ENCODE measurements at regions not wholly inside any gene's neighbourhood (a gene's known extent, or its start where the extent isn't known, plus 50 kb on each side); places are given as distances from the start of the nearest gene placed in this dataset.

GRCh38 chr6:16868968-16869367, 107.7 kb upstream of the ATXN1 start:
- no peak overlapping the region for H3K4me3 ChIP-seq (ENCODE audit: control insufficient read depth, low read depth, low read length)
- DNase-seq (ENCODE audit: low read depth): no peak
- no peak for TF ChIP-seq CTCF (conservative IDR thresholded peaks at IDR 0.05; ENCODE audit: control insufficient read depth, insufficient read depth, low read depth, low read length)

GRCh38 chr6:16857969-16858592, 96.8 kb upstream of the ATXN1 start:
- no peak for TF ChIP-seq CTCF (conservative IDR thresholded peaks at IDR 0.05; ENCODE audit: control insufficient read depth, insufficient read depth, low read depth, low read length)
- no peak overlapping the region for H3K4me3 ChIP-seq (ENCODE audit: control insufficient read depth, low read depth, low read length)
- DNase-seq (ENCODE audit: low read depth): no peak

GRCh38 chr6:16855460-16855859, 94.2 kb upstream of the ATXN1 start:
- DNase-seq (ENCODE audit: low read depth): no peak
- no peak for TF ChIP-seq CTCF (conservative IDR thresholded peaks at IDR 0.05; ENCODE audit: control insufficient read depth, insufficient read depth, low read depth, low read length)
- H3K4me3 ChIP-seq (ENCODE audit: control insufficient read depth, low read depth, low read length): no peak overlapping the region

GRCh38 chr6:16854986-16855385, 93.7 kb upstream of the ATXN1 start:
- H3K4me3 ChIP-seq (ENCODE audit: control insufficient read depth, low read depth, low read length): no peak overlapping the region
- no peak for TF ChIP-seq CTCF (conservative IDR thresholded peaks at IDR 0.05; ENCODE audit: control insufficient read depth, insufficient read depth, low read depth, low read length)
- DNase-seq (ENCODE audit: low read depth): no peak

- H3K4me3 ChIP-seq (ENCODE audit: control insufficient read depth, low read depth, low read length): no peak overlapping the region
- no peak for DNase-seq (ENCODE audit: low read depth)
- TF ChIP-seq CTCF (conservative IDR thresholded peaks at IDR 0.05; ENCODE audit: control insufficient read depth, insufficient read depth, low read depth, low read length): no peak
Observed at GRCh38 chr6:16852671-16853070, 91.4 kb upstream of the ATXN1 start.

- no peak overlapping the region for H3K4me3 ChIP-seq (ENCODE audit: control insufficient read depth, low read depth, low read length)
- no peak for TF ChIP-seq CTCF (conservative IDR thresholded peaks at IDR 0.05; ENCODE audit: control insufficient read depth, insufficient read depth, low read depth, low read length)
- DNase-seq (ENCODE audit: low read depth): peak; percentile 14
Observed at GRCh38 chr6:16851758-16852157, 90.5 kb upstream of the ATXN1 start.

GRCh38 chr6:16851044-16851540, 89.8 kb upstream of the ATXN1 start:
- H3K4me3 ChIP-seq (ENCODE audit: control insufficient read depth, low read depth, low read length): no peak overlapping the region
- DNase-seq (ENCODE audit: low read depth): no peak
- no peak for TF ChIP-seq CTCF (conservative IDR thresholded peaks at IDR 0.05; ENCODE audit: control insufficient read depth, insufficient read depth, low read depth, low read length)

All from fibroblast of mammary gland (primary cell).